Body of pancreas (tissue), 4 donors: ENCODE measurements at regions not wholly inside any gene's neighbourhood (a gene's known extent, or its start where the extent isn't known, plus 50 kb on each side); places are given as distances from the start of the nearest gene placed in this dataset.

Source experiments
- ATAC-seq: fragments of 150-250 bp; one replicate; pipeline ENCODE4 v1.9.1; 2016
- DNase-seq, 4 donors: peaks; one replicate each; pipeline ENCODE4 v3.0.0-alpha.2; 2019
- H3K27ac ChIP-seq, 4 donors: fragments of 200-600 bp; sonication (generic); 1 replicate in 3 of 4; 2 replicates in 1 of 4; pipeline versions ENCODE4 v1.5.1 to v1.6.1; 2016 to 2019; ENCODE audit warnings: mild to moderate bottlenecking in 1 of 4, mixed read lengths in 1 of 4, moderate library complexity in 1 of 4
- H3K27me3 ChIP-seq, 2 donors: fragments of 200-600 bp; sonication (generic); one replicate each; pipeline ENCODE4 v1.6.0; 2016; ENCODE audit warnings: mild to moderate bottlenecking in 1 of 2
- H3K36me3 ChIP-seq, 2 donors: fragments of 200-600 bp; sonication (generic); replicated peaks in 1 of 2; 2 replicates each; pipeline ENCODE4 v1.5.1; 2016; ENCODE audit warnings: low read depth in 2 of 2; ENCODE audit not compliant: insufficient read depth in 1 of 2
- H3K4me1 ChIP-seq: fragments of 200-600 bp; sonication (generic); one replicate; pipeline ENCODE4 v1.6.0; 2016
- H3K4me3 ChIP-seq, 2 donors: fragments of 200-600 bp; sonication (generic); 1 replicate in 1 of 2; 2 replicates in 1 of 2; pipeline ENCODE4 v1.5.1; 2016 to 2019
- H3K9me3 ChIP-seq, 3 donors: fragments of 200-600 bp; sonication (generic); 1 replicate in 2 of 3; 2 replicates in 1 of 3; pipeline ENCODE4 v1.5.1; 2016
- CTCF ChIP-seq, 7 experiments: fragments of 450-650 bp in 4 of 7; fragments of 200-600 bp in 3 of 7; sonication (generic) in 3 of 7; IDR thresholded peaks; one replicate each; pipeline ENCODE4 v1.5.1; 2016 to 2019; ENCODE audit warnings: antibody characterized with exemption in 7 of 7
- POLR2A ChIP-seq, 3 donors: fragments of 450-650 bp; IDR thresholded peaks; one replicate each; pipeline ENCODE4 v1.6.1; 2016; ENCODE audit warnings: antibody characterized with exemption in 3 of 3, mild to moderate bottlenecking in 2 of 3
- WGBS, 2 donors: methylation state at CpG; one replicate each; pipeline ENCODE4 v1.1.5; 2017; 5-methylcytosine and 5-hydroxymethylcytosine counted together
- intact Hi-C: fragments of 100-400 bp; cut with DNase I; formaldehyde crosslinking; loops from one replicate; pipeline ENCODE4 v1.15.1; 2023

DNA sequence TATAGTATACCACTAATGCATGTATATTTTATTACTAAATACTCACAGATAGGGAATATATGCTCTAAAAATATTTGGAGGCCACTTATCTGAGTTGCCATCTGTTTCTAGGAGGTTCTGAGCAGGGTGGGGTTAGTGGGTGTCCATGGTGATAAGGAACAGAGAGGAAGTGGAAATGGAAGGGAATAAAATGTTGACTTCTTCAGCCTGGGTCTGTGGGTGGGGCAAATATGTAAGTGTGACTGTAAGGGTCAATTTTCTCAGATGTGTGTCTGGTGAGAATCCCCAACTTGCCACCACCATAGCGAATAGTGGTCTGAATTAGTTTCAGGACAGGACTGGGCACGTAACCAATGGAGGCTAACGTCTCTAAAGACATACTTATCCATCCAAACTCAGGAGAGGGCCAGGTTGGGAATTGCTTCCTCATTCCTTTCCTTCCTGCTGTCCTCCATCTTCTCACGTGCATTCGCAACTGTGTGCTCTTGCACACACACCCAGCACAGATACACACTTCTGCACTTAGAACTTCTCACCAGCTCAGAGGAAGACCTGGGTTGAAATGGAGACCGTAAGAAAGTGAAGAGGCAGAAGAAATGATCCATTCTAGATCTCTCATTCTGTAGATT is 54.2 kb upstream of the GZMB start:
- TF ChIP-seq CTCF (IDR thresholded peaks at IDR 0.05): no peak
- TF ChIP-seq POLR2A (IDR thresholded peaks at IDR 0.05): no peak
- H3K4me3 ChIP-seq: no peak overlapping the region
- no peaks in the 10 kb centered on the region for H3K36me3 ChIP-seq
- ATAC-seq: no peak
- no peak for DNase-seq
- WGBS, 2 donors: 63 to 73% methylated on average over 6 of the region's 6 CpGs
- no peak overlapping the region for H3K27ac ChIP-seq
- H3K27me3 ChIP-seq: no peaks in the 10 kb centered on the region
- no peaks in the 10 kb centered on the region for H3K9me3 ChIP-seq
- H3K4me1 ChIP-seq: no peaks in the 10 kb centered on the region
- intact Hi-C loops: no loop called here
